ENCODE measurements at regions not wholly inside any gene's neighbourhood (a gene's known extent, or its start where the extent isn't known, plus 50 kb on each side); places are given as distances from the start of the nearest gene placed in this dataset.

GRCh38 chr13:97117388-97117910, 104.7 kb upstream of the MBNL2 start (continued):
- TF ChIP-seq TP53 (CRISPR knock-in tag; IDR thresholded peaks at IDR 0.05) (no peak), ETV6 (CRISPR knock-in tag; IDR thresholded peaks at IDR 0.05) (no peak), CREB1 (CRISPR knock-in tag; IDR thresholded peaks at IDR 0.05) (no peak), STAT6 (CRISPR knock-in tag; conservative IDR thresholded peaks at IDR 0.05; ENCODE audit: low read depth) (no peak), FOXP1 (CRISPR knock-in tag; IDR thresholded peaks at IDR 0.05; ENCODE audit: borderline replicate concordance) (no peak)
- TF ChIP-seq, protein P1, sequence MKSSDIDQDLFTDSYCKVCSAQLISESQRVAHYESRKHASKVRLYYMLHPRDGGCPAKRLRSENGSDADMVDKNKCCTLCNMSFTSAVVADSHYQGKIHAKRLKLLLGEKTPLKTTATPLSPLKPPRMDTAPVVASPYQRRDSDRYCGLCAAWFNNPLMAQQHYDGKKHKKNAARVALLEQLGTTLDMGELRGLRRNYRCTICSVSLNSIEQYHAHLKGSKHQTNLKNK (CRISPR knock-in tag; IDR thresholded peaks at IDR 0.05), result no peak
- TF ChIP-seq, protein P2, sequence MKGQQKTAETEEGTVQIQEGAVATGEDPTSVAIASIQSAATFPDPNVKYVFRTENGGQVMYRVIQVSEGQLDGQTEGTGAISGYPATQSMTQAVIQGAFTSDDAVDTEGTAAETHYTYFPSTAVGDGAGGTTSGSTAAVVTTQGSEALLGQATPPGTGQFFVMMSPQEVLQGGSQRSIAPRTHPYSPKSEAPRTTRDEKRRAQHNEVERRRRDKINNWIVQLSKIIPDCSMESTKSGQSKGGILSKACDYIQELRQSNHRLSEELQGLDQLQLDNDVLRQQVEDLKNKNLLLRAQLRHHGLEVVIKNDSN (CRISPR knock-in tag; IDR thresholded peaks at IDR 0.05), result no peak

- Mint-ChIP-seq H3K4me1 (peaks cover 31% of the 10 kb centered on the region), H3K27me3 (ENCODE audit: low read depth) (peaks cover 3% of the 10 kb centered on the region; the same call in 1 of the 2 replicates), H3K27ac (no peak overlapping the region), H3K9me3 (peaks cover 9% of the 10 kb centered on the region; the same call in 1 of the 2 replicates), H3K36me3 (no peaks in the 10 kb centered on the region), H3K4me3 (no peak overlapping the region)
- ATAC-seq (no peak), DNase-seq (ENCODE audit: low spot score) (no peak)
- TF ChIP-seq NFYB (CRISPR knock-in tag; conservative IDR thresholded peaks at IDR 0.05; ENCODE audit: low read depth) (no peak), ELF4 (CRISPR knock-in tag; IDR thresholded peaks at IDR 0.05; ENCODE audit: low read depth) (no peak), ZNF396 (CRISPR knock-in tag; IDR thresholded peaks at IDR 0.05; ENCODE audit: borderline replicate concordance) (no peak)
- TF ChIP-seq, protein P3, sequence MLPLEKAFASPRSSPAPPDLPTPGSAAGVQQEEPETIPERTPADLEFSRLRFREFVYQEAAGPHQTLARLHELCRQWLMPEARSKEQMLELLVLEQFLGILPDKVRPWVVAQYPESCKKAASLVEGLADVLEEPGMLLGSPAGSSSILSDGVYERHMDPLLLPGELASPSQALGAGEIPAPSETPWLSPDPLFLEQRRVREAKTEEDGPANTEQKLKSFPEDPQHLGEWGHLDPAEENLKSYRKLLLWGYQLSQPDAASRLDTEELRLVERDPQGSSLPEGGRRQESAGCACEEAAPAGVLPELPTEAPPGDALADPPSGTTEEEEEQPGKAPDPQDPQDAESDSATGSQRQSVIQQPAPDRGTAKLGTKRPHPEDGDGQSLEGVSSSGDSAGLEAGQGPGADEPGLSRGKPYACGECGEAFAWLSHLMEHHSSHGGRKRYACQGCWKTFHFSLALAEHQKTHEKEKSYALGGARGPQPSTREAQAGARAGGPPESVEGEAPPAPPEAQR (CRISPR knock-in tag; IDR thresholded peaks at IDR 0.05), result no peak
- CTCF ChIA-PET, result no interaction called here
- POLR2A ChIA-PET, result no interaction called here
Observed at GRCh38 chr13:97119943-97120342, 102.2 kb upstream of the MBNL2 start.

- POLR2A ChIA-PET, result no interaction called here
- H3K27ac Mint-ChIP-seq, result no peak overlapping the region
- TF ChIP-seq SMAD3 (CRISPR knock-in tag; IDR thresholded peaks at IDR 0.05; ENCODE audit: borderline replicate concordance) (no peak), JAZF1 (CRISPR knock-in tag; IDR thresholded peaks at IDR 0.05) (no peak), TCF7 (CRISPR knock-in tag; IDR thresholded peaks at IDR 0.05; ENCODE audit: low read depth) (no peak), MYBL2 (CRISPR knock-in tag; IDR thresholded peaks at IDR 0.05) (no peak), ZNF671 (CRISPR knock-in tag; IDR thresholded peaks at IDR 0.05) (no peak), PRRX2 (CRISPR knock-in tag; IDR thresholded peaks at IDR 0.05) (no peak), ARID4B (CRISPR knock-in tag; IDR thresholded peaks at IDR 0.05; ENCODE audit: borderline replicate concordance) (no peak), ZNF281 (CRISPR knock-in tag; IDR thresholded peaks at IDR 0.05) (no peak)
- TF ChIP-seq, protein P4, sequence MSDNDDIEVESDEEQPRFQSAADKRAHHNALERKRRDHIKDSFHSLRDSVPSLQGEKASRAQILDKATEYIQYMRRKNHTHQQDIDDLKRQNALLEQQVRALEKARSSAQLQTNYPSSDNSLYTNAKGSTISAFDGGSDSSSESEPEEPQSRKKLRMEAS (CRISPR knock-in tag; IDR thresholded peaks at IDR 0.05), result no peak
Observed at GRCh38 chr13:97120346-97120745, 101.8 kb upstream of the MBNL2 start.

More at GRCh38 chr13:97120346-97120745, 101.8 kb upstream of the MBNL2 start:
- CTCF ChIA-PET, result no interaction called here
- no peak for DNase-seq (ENCODE audit: low spot score)
- Mint-ChIP-seq H3K4me3 (no peak overlapping the region), H3K36me3 (no peaks in the 10 kb centered on the region), H3K4me1 (peaks cover 31% of the 10 kb centered on the region), H3K27me3 (ENCODE audit: low read depth) (peaks cover 3% of the 10 kb centered on the region; the same call in 1 of the 2 replicates), H3K9me3 (peaks cover 9% of the 10 kb centered on the region; the same call in 1 of the 2 replicates)
- ATAC-seq, result no peak

Data from WTC11 (cell line).